Erythroblast (primary cell): ENCODE measurements at regions not wholly inside any gene's neighbourhood (a gene's known extent, or its start where the extent isn't known, plus 50 kb on each side); places are given as distances from the start of the nearest gene placed in this dataset.

Experiments used
- GATA1 ChIP-seq: IDR thresholded peaks from 2 replicates; pipeline ENCODE4 v1.6.1; 2011; ENCODE audit warnings: low read depth, mild to moderate bottlenecking, control low read depth, low read length, moderate library complexity
- POLR2A ChIP-seq: IDR thresholded peaks from 2 replicates; pipeline ENCODE4 v1.6.1; 2011; ENCODE audit warnings: mild to moderate bottlenecking, low read length

DNA sequence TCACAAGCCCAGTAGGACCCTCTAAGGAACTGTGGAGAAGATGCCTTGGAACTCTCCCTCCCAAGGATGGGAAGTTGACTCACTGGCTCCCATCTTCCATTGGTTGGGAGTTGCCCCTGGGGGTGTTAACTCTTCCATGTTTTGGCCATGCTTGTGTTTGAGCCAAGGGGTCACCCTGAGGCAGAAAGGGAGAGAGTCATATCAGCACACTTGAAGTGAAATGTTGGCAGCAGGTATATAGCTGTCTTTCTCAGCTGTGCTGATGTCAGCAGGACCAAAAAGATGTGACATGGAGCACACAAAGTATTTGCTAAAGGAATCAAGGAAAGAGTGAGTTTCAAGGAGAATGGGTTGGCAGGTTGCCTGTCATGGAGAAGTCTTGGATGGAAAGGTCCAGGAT is 359.4 kb downstream of the RPS24 start:
- TF ChIP-seq POLR2A (no peak), GATA1 (no peak)
